Esophagus squamous epithelium (tissue), 5 donors: ENCODE measurements at regions not wholly inside any gene's neighbourhood (a gene's known extent, or its start where the extent isn't known, plus 50 kb on each side); places are given as distances from the start of the nearest gene placed in this dataset.

Experiments
- DNase-seq: peaks from one replicate; lab custom pipeline; 2025; lab: John Stamatoyannopoulos, UW
- H3K27ac ChIP-seq, 4 donors: fragments of 200-600 bp; sonication (generic); one replicate each; pipeline ENCODE4 v1.5.1; 2016 to 2019; ENCODE audit warnings: mild to moderate bottlenecking in 1 of 4
- H3K27me3 ChIP-seq, 4 donors: fragments of 200-600 bp; sonication (generic); 1 replicate in 3 of 4; 2 replicates in 1 of 4; pipeline versions ENCODE4 v1.5.1 to v1.6.0; 2017 to 2021; ENCODE audit warnings: antibody characterized with exemption in 1 of 4
- H3K36me3 ChIP-seq, 3 donors: fragments of 200-600 bp; sonication (generic); one replicate each; pipeline ENCODE4 v1.5.1; 2016 to 2019
- H3K4me1 ChIP-seq, 3 donors: fragments of 200-600 bp; sonication (generic); one replicate each; pipeline ENCODE4 v1.5.1; 2017 to 2019
- H3K4me3 ChIP-seq, 4 donors: fragments of 200-600 bp; sonication (generic); 1 replicate in 3 of 4; 2 replicates in 1 of 4; pipeline ENCODE4 v1.5.1; 2016 to 2019; ENCODE audit warnings: mild to moderate bottlenecking in 2 of 4, moderate library complexity in 1 of 4
- H3K9me3 ChIP-seq, 3 donors: fragments of 200-600 bp; sonication (generic); one replicate each; pipeline ENCODE4 v1.5.1; 2016 to 2019
- POLR2A ChIP-seq, 4 donors: fragments of 450-650 bp; IDR thresholded peaks; one replicate each; pipeline ENCODE4 v1.6.1; 2017; ENCODE audit warnings: antibody characterized with exemption in 4 of 4, mild to moderate bottlenecking in 4 of 4, moderate library complexity in 3 of 4
- WGBS, 2 donors: methylation state at CpG; one replicate each; pipeline ENCODE4 v1.1.5; 2018; 5-methylcytosine and 5-hydroxymethylcytosine counted together
- intact Hi-C: fragments of 100-400 bp; cut with DNase I; formaldehyde crosslinking; loops from one replicate; pipeline ENCODE4 v1.15.0; 2022
- TF ChIP-seq, protein P1 (sequence below), 6 experiments: fragments of 450-650 bp in 4 of 6; fragments of 200-600 bp in 2 of 6; sonication (generic) in 2 of 6; IDR thresholded peaks; one replicate each; pipeline ENCODE4 v1.5.1; 2016 to 2019; ENCODE audit warnings: antibody characterized with exemption in 6 of 6, mild to moderate bottlenecking in 4 of 6, moderate library complexity in 4 of 6
- donor health status: DM: yes; HTN: yes; CAD: no.

- Histone ChIP-seq H3K27me3 (peaks cover 0 to 7% (median 0%) of the 10 kb centered on the region in 4 donors), H3K4me1 (no peaks in the 10 kb centered on the region), H3K4me3 (no peak overlapping the region), H3K36me3 (no peaks in the 10 kb centered on the region), H3K27ac (no peak overlapping the region), H3K9me3 (no peaks in the 10 kb centered on the region)
- intact Hi-C loops: no loop called here
- TF ChIP-seq, protein P1, sequence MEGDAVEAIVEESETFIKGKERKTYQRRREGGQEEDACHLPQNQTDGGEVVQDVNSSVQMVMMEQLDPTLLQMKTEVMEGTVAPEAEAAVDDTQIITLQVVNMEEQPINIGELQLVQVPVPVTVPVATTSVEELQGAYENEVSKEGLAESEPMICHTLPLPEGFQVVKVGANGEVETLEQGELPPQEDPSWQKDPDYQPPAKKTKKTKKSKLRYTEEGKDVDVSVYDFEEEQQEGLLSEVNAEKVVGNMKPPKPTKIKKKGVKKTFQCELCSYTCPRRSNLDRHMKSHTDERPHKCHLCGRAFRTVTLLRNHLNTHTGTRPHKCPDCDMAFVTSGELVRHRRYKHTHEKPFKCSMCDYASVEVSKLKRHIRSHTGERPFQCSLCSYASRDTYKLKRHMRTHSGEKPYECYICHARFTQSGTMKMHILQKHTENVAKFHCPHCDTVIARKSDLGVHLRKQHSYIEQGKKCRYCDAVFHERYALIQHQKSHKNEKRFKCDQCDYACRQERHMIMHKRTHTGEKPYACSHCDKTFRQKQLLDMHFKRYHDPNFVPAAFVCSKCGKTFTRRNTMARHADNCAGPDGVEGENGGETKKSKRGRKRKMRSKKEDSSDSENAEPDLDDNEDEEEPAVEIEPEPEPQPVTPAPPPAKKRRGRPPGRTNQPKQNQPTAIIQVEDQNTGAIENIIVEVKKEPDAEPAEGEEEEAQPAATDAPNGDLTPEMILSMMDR (IDR thresholded peaks at IDR 0.05): no peak
- no peak for TF ChIP-seq POLR2A (IDR thresholded peaks at IDR 0.05)
- DNase-seq: no peak
- WGBS, 2 donors: 90 to 94% methylated on average over 6 of the region's 6 CpGs
Measured at GRCh38 chr21:40915114-40915513, 68.2 kb upstream of the DSCAM start.

DNA sequence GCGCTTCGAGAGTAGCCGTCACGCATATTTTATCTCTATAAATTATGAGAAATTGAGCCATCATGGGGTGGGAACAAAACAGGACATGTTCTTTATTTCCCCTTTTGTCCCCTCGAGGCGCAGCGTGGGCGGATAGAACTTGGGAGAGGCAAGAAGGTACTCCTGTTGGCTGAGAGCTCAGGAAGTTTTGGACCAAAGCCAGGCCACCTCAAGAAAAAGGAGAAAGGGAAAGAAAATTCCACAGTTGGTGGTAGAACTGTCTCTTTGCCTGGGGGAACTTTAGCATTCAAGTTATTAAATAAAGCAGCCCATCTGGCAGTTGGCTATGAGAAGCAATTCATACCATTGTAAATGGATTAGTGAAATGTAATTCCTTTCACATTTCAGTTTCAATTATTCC lies 76.4 kb upstream of the DSCAM start:
- Histone ChIP-seq H3K4me1 (peaks cover 0 to 7% (median 0%) of the 10 kb centered on the region in 3 donors), H3K9me3 (peaks cover 0 to 6% (median 0%) of the 10 kb centered on the region in 3 donors), H3K27me3 (no peaks in the 10 kb centered on the region), H3K36me3 (no peaks in the 10 kb centered on the region), H3K4me3 (no peak overlapping the region), H3K27ac (no peak overlapping the region)
- 34 to 42% methylated on average over 8 of the region's 8 CpGs for WGBS, 2 donors
- DNase-seq: no peak
- intact Hi-C loops: no loop called here
- TF ChIP-seq, protein P1 (IDR thresholded peaks at IDR 0.05): no peak
- TF ChIP-seq POLR2A (IDR thresholded peaks at IDR 0.05): no peak

DNA sequence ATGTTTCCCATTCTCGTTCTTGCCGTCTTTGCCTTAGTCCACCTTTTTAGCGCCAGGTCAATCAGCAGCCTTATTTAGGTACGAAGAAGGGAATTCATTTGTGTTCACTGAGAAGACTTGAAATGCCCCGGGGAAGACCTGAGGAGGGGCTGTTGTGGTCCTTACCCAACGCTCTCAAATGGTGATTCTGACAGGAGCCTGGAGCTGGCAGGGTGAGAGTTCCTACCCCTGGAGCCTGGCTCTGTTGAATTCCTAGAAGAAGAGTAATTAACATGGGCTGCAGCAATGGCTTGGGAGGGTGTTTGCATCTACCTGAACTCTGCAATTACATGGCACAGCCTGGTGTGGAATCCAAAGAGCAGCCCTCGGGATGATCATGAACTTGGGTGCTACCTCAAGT lies 76.9 kb upstream of the DSCAM start:
- intact Hi-C loops: no loop called here
- Histone ChIP-seq H3K4me3 (no peak overlapping the region), H3K27me3 (no peaks in the 10 kb centered on the region), H3K36me3 (no peaks in the 10 kb centered on the region), H3K9me3 (peaks cover 0 to 9% (median 0%) of the 10 kb centered on the region in 3 donors), H3K4me1 (peaks cover 0 to 7% (median 0%) of the 10 kb centered on the region in 3 donors), H3K27ac (no peak overlapping the region)
- DNase-seq: no peak
- TF ChIP-seq, protein P1 (IDR thresholded peaks at IDR 0.05): no peak
- TF ChIP-seq POLR2A (IDR thresholded peaks at IDR 0.05): no peak
- WGBS, 2 donors: 23 to 53% methylated on average over 6 of the region's 7 CpGs

DNA sequence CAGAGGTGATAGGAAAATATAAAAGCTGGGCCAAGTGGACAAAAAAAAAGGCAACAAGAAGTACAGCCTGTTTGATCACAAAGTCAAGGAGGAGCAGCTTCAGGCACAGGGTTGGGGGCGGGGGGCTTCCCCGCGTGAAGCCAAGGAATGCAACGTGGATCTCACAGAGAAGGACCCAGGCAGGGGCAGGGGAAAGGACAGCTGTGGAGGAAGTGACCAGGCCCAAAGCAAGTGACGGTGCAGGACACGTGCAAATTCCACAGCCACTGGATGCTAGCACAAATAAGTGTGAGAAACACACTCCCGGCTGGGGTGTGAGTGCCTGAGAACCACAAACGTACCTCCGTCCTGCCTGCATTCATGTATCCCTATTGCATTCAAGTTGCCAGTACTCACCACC lies 77.7 kb upstream of the DSCAM start:
- Histone ChIP-seq H3K4me3 (no peak overlapping the region), H3K36me3 (no peaks in the 10 kb centered on the region), H3K27me3 (no peaks in the 10 kb centered on the region), H3K9me3 (peaks cover 0 to 13% (median 0%) of the 10 kb centered on the region in 3 donors), H3K27ac (no peak overlapping the region), H3K4me1 (peaks cover 0 to 7% (median 0%) of the 10 kb centered on the region in 3 donors)
- DNase-seq: no peak
- WGBS, 2 donors: 64 to 78% methylated on average over 9 of the region's 9 CpGs
- intact Hi-C loops: no loop called here
- TF ChIP-seq, protein P1 (IDR thresholded peaks at IDR 0.05): no peak
- no peak for TF ChIP-seq POLR2A (IDR thresholded peaks at IDR 0.05)

DNA sequence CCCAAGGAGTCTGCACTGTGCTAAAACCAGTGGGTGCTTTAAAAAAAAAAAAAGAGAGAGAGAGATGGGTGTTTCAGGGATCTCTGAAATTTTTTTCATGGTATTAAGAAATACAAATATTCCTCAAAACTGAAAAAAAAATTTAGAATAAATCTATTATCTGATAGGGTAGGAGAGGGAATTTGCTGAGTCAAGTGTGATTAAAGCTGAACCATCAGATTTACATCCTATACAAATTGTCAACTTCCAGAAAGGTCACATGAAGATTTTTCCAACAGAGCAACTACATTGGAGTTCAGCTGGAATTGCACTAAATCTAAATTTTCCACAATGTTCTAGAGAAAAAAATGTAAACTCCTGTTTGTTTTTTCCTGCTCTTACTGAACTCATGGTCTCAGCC lies 79.3 kb upstream of the DSCAM start:
- no peak overlapping the region for H3K4me3 ChIP-seq
- no peaks in the 10 kb centered on the region for H3K36me3 ChIP-seq
- no peaks in the 10 kb centered on the region for H3K27me3 ChIP-seq
- TF ChIP-seq, protein P1 (IDR thresholded peaks at IDR 0.05): no peak
- TF ChIP-seq POLR2A (IDR thresholded peaks at IDR 0.05): no peak
- H3K9me3 ChIP-seq: peaks cover 0 to 13% (median 0%) of the 10 kb centered on the region in 3 donors
- no peak overlapping the region for H3K27ac ChIP-seq
- no peak for DNase-seq
- H3K4me1 ChIP-seq: peaks cover 0 to 7% (median 0%) of the 10 kb centered on the region in 3 donors
- intact Hi-C loops: no loop called here
